ENCODE measurements at regions not wholly inside any gene's neighbourhood (a gene's known extent, or its start where the extent isn't known, plus 50 kb on each side); places are given as distances from the start of the nearest gene placed in this dataset.
"Not testable (repeated sequence)": the region's sequence is repeated elsewhere in the genome, so short reads cannot be mapped to it uniquely, and the experiment has no call there.

- DNase-seq: no peak
These were observed 179.1 kb upstream of the IL1RAPL1 start for GRCh38 chrX:28408017-28408723.

GRCh38 chrX:28398342-28398741 is 188.9 kb upstream of the IL1RAPL1 start:
- no peak for DNase-seq

GRCh38 chrX:28391528-28391927 is 195.7 kb upstream of the IL1RAPL1 start:
- DNase-seq: no peak

GRCh38 chrX:28379103-28379502 is 208.1 kb upstream of the IL1RAPL1 start:
- DNase-seq: no peak

- not testable (repeated sequence) for DNase-seq
These were observed 219.6 kb upstream of the IL1RAPL1 start for GRCh38 chrX:28367649-28368048.

GRCh38 chrX:28351801-28352200 is 235.4 kb upstream of the IL1RAPL1 start:
- DNase-seq: peak; percentile 3

GRCh38 chrX:28349888-28350287 is 237.4 kb upstream of the IL1RAPL1 start:
- DNase-seq: no peak

GRCh38 chrX:28347476-28347875 is 239.8 kb upstream of the IL1RAPL1 start:
- no peak for DNase-seq

GRCh38 chrX:28329156-28329555 is 258.1 kb upstream of the IL1RAPL1 start:
- DNase-seq: peak; percentile 4

GRCh38 chrX:28324321-28324721 is 262.9 kb upstream of the IL1RAPL1 start:
- DNase-seq: no peak

GRCh38 chrX:28321286-28321685 is 266.0 kb upstream of the IL1RAPL1 start:
- DNase-seq: no peak

GRCh38 chrX:28312965-28313364 is 274.3 kb upstream of the IL1RAPL1 start:
- DNase-seq: no peak

GRCh38 chrX:28312259-28312658 is 275.0 kb upstream of the IL1RAPL1 start:
- DNase-seq: no peak

GRCh38 chrX:28311466-28311865 is 275.8 kb upstream of the IL1RAPL1 start:
- peak; percentile 4 for DNase-seq

GRCh38 chrX:28303486-28303885 is 283.8 kb upstream of the IL1RAPL1 start:
- DNase-seq: no peak

GRCh38 chrX:28278726-28279125 is 297.5 kb upstream of the DCAF8L1 start:
- DNase-seq: peak; percentile 0

- peak; percentile 22 for DNase-seq
These were observed 297.0 kb upstream of the DCAF8L1 start for GRCh38 chrX:28278251-28278650.

GRCh38 chrX:28273736-28274135 is 292.5 kb upstream of the DCAF8L1 start:
- peak; percentile 10 for DNase-seq

GRCh38 chrX:28246675-28247074 is 265.4 kb upstream of the DCAF8L1 start:
- DNase-seq: no peak

- DNase-seq: no peak
These were observed 248.0 kb upstream of the DCAF8L1 start for GRCh38 chrX:28229217-28229616.

- no peak for DNase-seq
These were observed 244.3 kb upstream of the DCAF8L1 start for GRCh38 chrX:28225513-28225912.

- DNase-seq: no peak
These were observed 242.7 kb upstream of the DCAF8L1 start for GRCh38 chrX:28223991-28224390.

GRCh38 chrX:28223469-28223868 is 242.2 kb upstream of the DCAF8L1 start:
- DNase-seq: no peak

GRCh38 chrX:28205905-28206304 is 224.7 kb upstream of the DCAF8L1 start:
- DNase-seq: no peak

GRCh38 chrX:28205126-28205525 is 223.9 kb upstream of the DCAF8L1 start:
- no peak for DNase-seq

Measured in tongue (tissue), 1 donor.